ENCODE measurements at regions not wholly inside any gene's neighbourhood (a gene's known extent, or its start where the extent isn't known, plus 50 kb on each side); places are given as distances from the start of the nearest gene placed in this dataset.

DNA sequence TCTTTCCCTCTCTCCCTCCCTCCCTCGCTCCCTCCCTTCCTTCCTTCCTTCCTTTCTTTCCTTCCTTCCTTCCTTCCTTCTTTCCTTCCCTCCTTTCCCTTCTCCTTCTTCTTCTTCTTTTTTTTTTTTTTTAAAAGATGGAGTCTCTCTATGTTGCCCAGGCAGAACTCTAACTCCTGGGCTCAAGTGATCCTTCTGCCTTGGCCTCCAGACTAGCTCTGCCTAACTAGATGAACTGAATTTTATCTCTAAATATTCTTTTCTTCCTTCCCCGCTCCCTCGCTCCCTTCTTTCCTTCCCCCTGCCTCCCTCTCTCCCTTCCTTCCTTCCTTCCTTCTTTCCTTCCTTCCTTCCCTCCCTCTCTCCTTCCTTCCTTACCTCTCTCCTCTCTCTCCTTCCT is 170.5 kb upstream of the LHX5 start:
- Histone ChIP-seq H3K4me3 (ENCODE audit: low read depth in 1 of 2, low read length in 1 of 2) (no peak overlapping the region), H3K27me3 (peaks cover 71% of the 10 kb centered on the region), H3K9me3 (no peaks in the 10 kb centered on the region), H3K27ac (no peak overlapping the region), H3K4me1 (ENCODE audit: control insufficient read depth in 1 of 2, insufficient read depth in 1 of 2, low read depth in 1 of 2, low read length in 1 of 2) (no peaks in the 10 kb centered on the region), H3K36me3 (no peaks in the 10 kb centered on the region)
- TF ChIP-seq, protein P1, sequence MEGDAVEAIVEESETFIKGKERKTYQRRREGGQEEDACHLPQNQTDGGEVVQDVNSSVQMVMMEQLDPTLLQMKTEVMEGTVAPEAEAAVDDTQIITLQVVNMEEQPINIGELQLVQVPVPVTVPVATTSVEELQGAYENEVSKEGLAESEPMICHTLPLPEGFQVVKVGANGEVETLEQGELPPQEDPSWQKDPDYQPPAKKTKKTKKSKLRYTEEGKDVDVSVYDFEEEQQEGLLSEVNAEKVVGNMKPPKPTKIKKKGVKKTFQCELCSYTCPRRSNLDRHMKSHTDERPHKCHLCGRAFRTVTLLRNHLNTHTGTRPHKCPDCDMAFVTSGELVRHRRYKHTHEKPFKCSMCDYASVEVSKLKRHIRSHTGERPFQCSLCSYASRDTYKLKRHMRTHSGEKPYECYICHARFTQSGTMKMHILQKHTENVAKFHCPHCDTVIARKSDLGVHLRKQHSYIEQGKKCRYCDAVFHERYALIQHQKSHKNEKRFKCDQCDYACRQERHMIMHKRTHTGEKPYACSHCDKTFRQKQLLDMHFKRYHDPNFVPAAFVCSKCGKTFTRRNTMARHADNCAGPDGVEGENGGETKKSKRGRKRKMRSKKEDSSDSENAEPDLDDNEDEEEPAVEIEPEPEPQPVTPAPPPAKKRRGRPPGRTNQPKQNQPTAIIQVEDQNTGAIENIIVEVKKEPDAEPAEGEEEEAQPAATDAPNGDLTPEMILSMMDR (IDR thresholded peaks at IDR 0.05) = no peak

DNA sequence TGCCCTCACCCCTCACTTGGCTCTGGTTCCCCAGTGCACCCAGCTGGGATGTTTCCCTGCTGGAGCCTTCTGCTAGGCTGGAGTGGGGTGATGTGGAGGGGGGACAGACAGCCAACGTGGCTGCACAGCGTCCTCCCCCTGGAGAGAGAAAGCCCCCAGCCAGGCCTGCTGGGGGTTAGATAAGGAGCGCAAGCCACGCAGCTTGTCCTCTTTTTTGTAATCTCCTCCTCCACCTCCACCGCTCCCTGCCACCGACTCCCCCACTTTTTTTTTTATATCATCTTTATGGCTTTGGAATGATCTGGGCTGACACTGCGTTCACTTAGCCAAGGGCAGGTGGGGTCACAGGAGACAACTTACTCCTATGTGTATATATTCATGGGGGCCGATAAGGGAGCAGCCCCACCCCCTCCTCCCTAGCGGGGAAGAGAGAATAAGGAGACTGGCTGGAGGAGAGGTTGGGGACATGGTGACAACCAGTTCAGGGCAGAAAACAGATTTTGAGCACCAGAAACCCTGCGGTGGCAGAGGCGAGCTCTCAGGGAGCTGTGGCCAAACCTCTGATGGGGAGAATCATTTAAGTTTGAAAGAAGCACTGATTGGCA is 169.9 kb upstream of the LHX5 start:
- TF ChIP-seq, protein P1 (IDR thresholded peaks at IDR 0.05) = no peak
- no peaks in the 10 kb centered on the region for H3K9me3 ChIP-seq
- no peaks in the 10 kb centered on the region for H3K36me3 ChIP-seq
- no peak overlapping the region for H3K27ac ChIP-seq
- H3K27me3 ChIP-seq = peaks cover 75% of the 10 kb centered on the region
- no peak overlapping the region for H3K4me3 ChIP-seq (ENCODE audit: low read depth in 1 of 2, low read length in 1 of 2)
- no peaks in the 10 kb centered on the region for H3K4me1 ChIP-seq (ENCODE audit: control insufficient read depth in 1 of 2, insufficient read depth in 1 of 2, low read depth in 1 of 2, low read length in 1 of 2)

DNA sequence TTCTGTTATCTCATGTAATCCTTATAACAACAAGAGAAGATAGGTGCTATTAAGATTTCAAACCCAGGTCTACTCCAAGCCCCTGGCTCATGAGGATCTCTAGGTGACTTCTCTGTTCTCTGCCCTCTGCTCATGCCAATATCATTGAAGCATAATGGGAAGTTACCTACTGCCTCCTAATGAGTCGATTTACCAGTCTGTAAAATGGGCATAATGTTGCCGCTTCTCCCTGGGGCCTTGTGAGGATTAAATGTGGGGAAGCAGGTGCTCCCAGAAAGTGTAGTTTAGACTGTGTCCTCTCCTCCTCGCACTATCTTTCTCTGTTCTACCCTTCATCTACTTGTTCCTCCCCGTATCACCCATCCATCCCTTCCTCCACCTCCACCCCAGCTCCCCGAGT is 169.2 kb upstream of the LHX5 start:
- H3K4me3 ChIP-seq (ENCODE audit: low read depth in 1 of 2, low read length in 1 of 2) = no peak overlapping the region
- TF ChIP-seq, protein P1 (IDR thresholded peaks at IDR 0.05) = no peak

DNA sequence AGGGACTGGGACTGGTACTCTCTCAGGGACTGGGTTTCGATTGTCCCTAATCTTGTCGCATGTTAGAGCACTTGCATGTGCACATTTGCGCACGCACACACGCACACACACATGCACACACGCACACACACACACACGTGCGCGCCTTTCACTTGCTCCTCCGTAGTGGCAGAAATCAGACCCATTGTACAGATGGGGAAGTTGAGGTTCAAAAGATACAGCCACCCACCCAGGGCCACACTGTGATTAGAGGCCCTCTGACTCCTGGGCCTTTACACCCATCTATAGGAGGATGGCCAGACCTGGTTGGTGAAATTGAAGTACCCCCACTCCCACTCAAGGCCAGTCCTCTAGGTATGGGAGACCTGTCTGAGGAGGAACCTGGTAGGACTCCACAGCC is 167.8 kb upstream of the LHX5 start:
- no peaks in the 10 kb centered on the region for H3K9me3 ChIP-seq

More for the DNA sequence above, 169.2 kb upstream of the LHX5 start:
- no peaks in the 10 kb centered on the region for H3K4me1 ChIP-seq (ENCODE audit: control insufficient read depth in 1 of 2, insufficient read depth in 1 of 2, low read depth in 1 of 2, low read length in 1 of 2)
- peaks cover 75% of the 10 kb centered on the region for H3K27me3 ChIP-seq
- no peaks in the 10 kb centered on the region for H3K36me3 ChIP-seq
- H3K27ac ChIP-seq = no peak overlapping the region
- H3K9me3 ChIP-seq = no peaks in the 10 kb centered on the region

DNA sequence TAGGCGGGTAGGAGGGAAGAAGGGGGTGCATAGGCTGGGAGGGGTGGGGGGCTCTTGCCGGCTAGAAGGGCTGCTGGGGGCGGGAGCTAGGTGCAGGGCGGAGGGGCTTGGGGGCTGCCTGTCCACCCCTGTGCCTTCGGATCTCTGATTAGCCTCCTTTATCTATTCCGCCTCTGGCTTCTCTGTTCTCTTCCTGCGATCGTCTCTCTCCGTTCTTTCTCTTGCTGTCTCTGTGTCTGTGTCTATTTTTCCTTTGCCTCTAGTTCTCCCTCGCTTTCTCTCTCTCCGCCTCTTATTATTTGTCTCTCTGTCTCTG is 166.7 kb upstream of the LHX5 start:
- H3K9me3 ChIP-seq = no peaks in the 10 kb centered on the region
- H3K27me3 ChIP-seq = peaks cover 81% of the 10 kb centered on the region
- TF ChIP-seq, protein P1 (IDR thresholded peaks at IDR 0.05) = no peak
- H3K27ac ChIP-seq = no peak overlapping the region
- no peaks in the 10 kb centered on the region for H3K4me1 ChIP-seq (ENCODE audit: control insufficient read depth in 1 of 2, insufficient read depth in 1 of 2, low read depth in 1 of 2, low read length in 1 of 2)
- no peaks in the 10 kb centered on the region for H3K36me3 ChIP-seq
- H3K4me3 ChIP-seq (ENCODE audit: low read depth in 1 of 2, low read length in 1 of 2) = no peak overlapping the region

More for the DNA sequence above, 167.8 kb upstream of the LHX5 start:
- Histone ChIP-seq H3K4me3 (ENCODE audit: low read depth in 1 of 2, low read length in 1 of 2) (no peak overlapping the region), H3K27ac (no peak overlapping the region), H3K36me3 (no peaks in the 10 kb centered on the region), H3K4me1 (ENCODE audit: control insufficient read depth in 1 of 2, insufficient read depth in 1 of 2, low read depth in 1 of 2, low read length in 1 of 2) (no peaks in the 10 kb centered on the region), H3K27me3 (peaks cover 80% of the 10 kb centered on the region)
- TF ChIP-seq, protein P1 (IDR thresholded peaks at IDR 0.05) = no peak

DNA sequence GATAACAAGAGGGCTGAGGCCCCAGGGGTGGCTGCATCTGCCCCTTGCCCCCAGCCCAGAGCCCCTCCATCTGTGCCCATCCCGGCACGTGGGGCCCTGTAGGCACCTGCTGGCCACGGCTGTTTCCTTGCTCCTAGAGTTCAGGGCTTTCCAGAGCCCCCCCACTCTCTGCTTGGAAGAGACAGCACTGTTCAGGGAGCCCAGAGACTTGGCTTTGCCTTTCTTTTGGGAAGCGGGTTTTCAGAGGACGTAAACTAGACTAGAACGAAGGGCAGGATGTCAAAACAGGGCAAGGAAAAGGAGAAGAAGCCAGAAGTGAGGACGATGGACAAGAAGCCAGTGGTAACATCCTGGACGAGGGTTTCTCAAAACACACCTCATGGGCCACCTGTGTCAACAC is 163.3 kb upstream of the LHX5 start:
- TF ChIP-seq, protein P1 (IDR thresholded peaks at IDR 0.05) = no peak
- Histone ChIP-seq H3K4me1 (ENCODE audit: control insufficient read depth in 1 of 2, insufficient read depth in 1 of 2, low read depth in 1 of 2, low read length in 1 of 2) (no peaks in the 10 kb centered on the region), H3K9me3 (no peaks in the 10 kb centered on the region), H3K27ac (no peak overlapping the region), H3K4me3 (ENCODE audit: low read depth in 1 of 2, low read length in 1 of 2) (no peak overlapping the region), H3K27me3 (peaks cover 57% of the 10 kb centered on the region), H3K36me3 (no peaks in the 10 kb centered on the region)
